Pancreas (tissue), 10 donors: ENCODE measurements at regions not wholly inside any gene's neighbourhood (a gene's known extent, or its start where the extent isn't known, plus 50 kb on each side); places are given as distances from the start of the nearest gene placed in this dataset.

ENCODE experiments used
- ATAC-seq, 4 donors: fragments of 200-7000 bp; cut with Tn5 transposase; one replicate each; pipeline versions ENCODE4 v1.8.0 to v1.9.1; 2020; ENCODE audit warnings: mild to moderate bottlenecking in 4 of 4, moderate library complexity in 4 of 4
- DNase-seq, 6 donors: peaks; one replicate each; pipeline ENCODE4 v3.0.0-alpha.2; 2020
- FAIRE-seq: peaks from 2 replicates; lab custom pipeline; 2012; peaks lifted over from hg19 to GRCh38; lab: Jason Lieb, UNC
- H3K27ac ChIP-seq, 4 donors: fragments of 200-600 bp; sonication (generic); 1 replicate in 3 of 4; 2 replicates in 1 of 4; pipeline versions ENCODE4 v1.5.0 to v1.8.0; 2020
- H3K27me3 ChIP-seq, 4 donors: fragments of 200-600 bp; one replicate each; pipeline ENCODE4 v1.8.0; 2021
- H3K36me3 ChIP-seq, 3 donors: fragments of 200-600 bp; sonication (generic) in 1 of 3; one replicate each; pipeline versions ENCODE4 v1.5.0 to v1.8.0; 2020 to 2021
- H3K4me1 ChIP-seq, 3 donors: fragments of 200-600 bp; one replicate each; pipeline ENCODE4 v1.8.0; 2021
- H3K4me3 ChIP-seq, 4 donors: fragments of 200-600 bp; sonication (generic) in 2 of 4; one replicate each; pipeline versions ENCODE4 v1.5.0 to v1.8.0; 2020 to 2021
- H3K9me3 ChIP-seq, 4 donors: fragments of 200-600 bp; one replicate each; pipeline ENCODE4 v1.8.0; 2021
- CTCF ChIP-seq, 4 donors: fragments of 200-600 bp; sonication (generic) in 3 of 4; IDR thresholded peaks; one replicate each; pipeline versions ENCODE4 v1.5.0 to v1.8.0; 2021; ENCODE audit warnings: antibody characterized with exemption in 4 of 4
- WGBS, 2 donors: extraction: QIAGEN DNeasy Blood & Tissue Kit; methylation state at CpG; one replicate each; pipeline ENCODE4 v1.1.7; 2013; 5-methylcytosine and 5-hydroxymethylcytosine counted together
- intact Hi-C, 3 donors: fragments of 100-400 bp; cut with DNase I; formaldehyde crosslinking; loops; one replicate each; pipeline versions ENCODE4 v1.11.1 to v1.14.2; 2022
- donor health status: healthy with polysubstance abuse.
- donor health status: DM: no; HTN: no; CAD: no; lungs with moderate emphysema.
- donor health status: DM: no; HTN: no; CAD: no.
- donor health status: control.
- donor health status: control.
- donor health status: Bipolar disorder and iron deficiency.
- donor health status: DM: yes; HTN: yes; CAD: no.
- donor health status: DM: no; HTN: no; CAD: no.
- donor health status: DM: no; HTN: no; CAD: no.
- donor health status: DM: yes; HTN: yes; CAD: no.

- no peak for FAIRE-seq
- no peak for TF ChIP-seq CTCF (IDR thresholded peaks at IDR 0.05)
- no peak for ATAC-seq
- no peak overlapping the region for H3K27ac ChIP-seq
- intact Hi-C loops: no loop called here
- H3K4me3 ChIP-seq: no peak overlapping the region
- H3K4me1 ChIP-seq: no peaks in the 10 kb centered on the region
- H3K9me3 ChIP-seq: no peaks in the 10 kb centered on the region
- no peak for DNase-seq
- no peaks in the 10 kb centered on the region for H3K36me3 ChIP-seq
- 56 to 67% methylated on average over 6 of the region's 6 CpGs for WGBS, 2 donors
- H3K27me3 ChIP-seq: no peaks in the 10 kb centered on the region
Measured at GRCh38 chr6:14959324-14959885, 286.5 kb upstream of the JARID2 start.

DNA sequence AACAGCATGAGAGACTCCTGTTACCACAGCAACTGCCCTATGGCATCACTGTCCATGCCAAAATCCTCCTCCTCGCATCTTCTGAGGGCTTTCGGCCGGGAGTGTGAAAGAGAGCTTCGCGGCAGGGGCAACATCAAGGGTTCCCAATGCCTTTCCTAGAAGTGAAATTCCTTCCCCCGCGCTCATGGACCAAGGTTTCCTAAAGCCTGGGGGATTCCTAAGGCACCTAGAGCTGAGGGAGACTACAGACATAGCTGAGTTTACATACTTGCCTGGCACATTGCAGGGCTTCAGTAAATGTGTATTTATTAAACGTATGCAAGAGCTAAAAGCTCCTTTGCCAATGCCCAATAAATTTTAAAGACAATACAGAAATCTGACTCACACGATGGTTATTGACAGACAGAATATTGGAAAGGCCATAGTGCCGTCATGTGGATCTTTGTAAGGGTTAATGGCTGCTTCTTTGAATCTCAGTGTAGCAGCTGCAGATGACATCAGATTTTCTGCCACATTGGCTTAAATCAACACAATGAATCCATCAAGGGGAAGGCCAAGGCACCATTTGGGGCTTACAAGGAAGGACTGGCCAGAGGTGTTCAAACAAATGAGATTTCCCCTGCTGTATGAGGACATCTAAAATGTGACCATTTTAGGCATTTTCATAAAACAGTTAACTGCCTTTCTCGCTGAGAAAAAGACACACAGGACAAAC is 281.2 kb upstream of the JARID2 start:
- Histone ChIP-seq H3K9me3 (no peaks in the 10 kb centered on the region), H3K27ac (no peak overlapping the region), H3K4me1 (no peaks in the 10 kb centered on the region), H3K4me3 (no peak overlapping the region), H3K27me3 (no peaks in the 10 kb centered on the region), H3K36me3 (no peaks in the 10 kb centered on the region)
- DNase-seq: peak in 1 of 6 donors; percentile 8
- ATAC-seq: peak in 3 of 4 donors; percentile 38 to 88 (median 86)
- TF ChIP-seq CTCF (IDR thresholded peaks at IDR 0.05): no peak
- no peak for FAIRE-seq
- intact Hi-C loops: no loop called here
- 77 to 79% methylated on average over 11 of the region's 11 CpGs for WGBS, 2 donors

DNA sequence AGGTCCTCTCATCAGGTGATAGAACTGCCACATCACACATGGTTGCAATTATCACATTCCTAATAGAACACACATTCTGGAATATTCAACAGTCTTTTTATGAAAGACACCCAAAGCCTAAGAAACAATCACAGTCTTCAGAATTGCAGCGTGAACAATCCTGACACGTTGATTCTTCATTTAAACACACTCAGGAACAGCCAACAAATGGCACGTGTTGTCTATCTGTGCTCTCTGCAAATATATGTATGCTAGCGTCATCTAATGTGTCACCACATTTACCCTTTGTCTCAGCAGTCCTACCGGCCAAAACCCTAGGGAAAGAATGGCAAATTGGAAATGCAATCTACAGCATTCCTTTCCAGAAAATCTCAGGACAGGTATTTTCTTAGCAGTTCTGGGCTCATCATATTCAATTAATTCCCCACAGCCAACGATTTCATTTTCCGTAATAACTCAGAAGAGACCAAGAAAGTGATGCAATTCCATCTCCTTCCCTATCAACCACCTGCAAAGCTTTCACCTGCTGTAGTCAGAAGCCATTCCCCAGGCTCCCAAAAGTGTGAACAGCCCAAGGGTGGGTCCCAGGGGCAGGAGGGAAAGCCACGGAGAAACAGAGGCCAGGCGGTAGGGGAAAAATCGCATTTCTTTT is 280.3 kb upstream of the JARID2 start:
- 74 to 82% methylated on average over 10 of the region's 10 CpGs for WGBS, 2 donors
- TF ChIP-seq CTCF (IDR thresholded peaks at IDR 0.05): no peak
- Histone ChIP-seq H3K4me1 (no peaks in the 10 kb centered on the region), H3K4me3 (no peak overlapping the region), H3K27me3 (no peaks in the 10 kb centered on the region), H3K27ac (no peak overlapping the region), H3K36me3 (no peaks in the 10 kb centered on the region), H3K9me3 (no peaks in the 10 kb centered on the region)
- intact Hi-C loops: no loop called here
- peak in 1 of 4 donors; percentile 53 for ATAC-seq
- no peak for DNase-seq
- FAIRE-seq: no peak

GRCh38 chr6:14966096-14966905 is 279.6 kb upstream of the JARID2 start:
- intact Hi-C loops: no loop called here
- no peaks in the 10 kb centered on the region for H3K4me1 ChIP-seq
- DNase-seq (no peak), ATAC-seq (no peak), FAIRE-seq (no peak)
- no peak for TF ChIP-seq CTCF (IDR thresholded peaks at IDR 0.05)
- H3K27me3 ChIP-seq: no peaks in the 10 kb centered on the region
- H3K9me3 ChIP-seq: no peaks in the 10 kb centered on the region
- WGBS, 2 donors: 76 to 87% methylated on average over 8 of the region's 8 CpGs
- H3K4me3 ChIP-seq: no peak overlapping the region
- H3K36me3 ChIP-seq: no peaks in the 10 kb centered on the region
- H3K27ac ChIP-seq: no peak overlapping the region
